Panc1 (cell line): ENCODE measurements at regions not wholly inside any gene's neighbourhood (a gene's known extent, or its start where the extent isn't known, plus 50 kb on each side); places are given as distances from the start of the nearest gene placed in this dataset.

Experiments used
- ATAC-seq: fragments of 200-7000 bp; cut with Tn5 transposase; 2 replicates; pipeline ENCODE4 v1.9.1; 2020; ENCODE audit warnings: mild to moderate bottlenecking, moderate library complexity
- BruUV-seq: library from RNA; stranded (reverse); fragments of 400-500 nt; replicated peaks from 2 replicates; lab custom pipeline; 2021; lab: Mats Ljungman, UMichigan
- CTCF ChIA-PET: fragments of 300-600 bp; sonication (Branson Sonifier 250); formaldehyde crosslinking; loops from one replicate; lab custom pipeline; 2022; ENCODE audit warnings: antibody characterized with exemption; lab: Charles Lee
- POLR2A ChIA-PET: fragments of 300-600 bp; sonication (Branson Sonifier 250); formaldehyde crosslinking; loops from one replicate; lab custom pipeline; 2022; ENCODE audit warnings: antibody characterized with exemption; lab: Charles Lee
- DNase-seq: peaks from one replicate; pipeline ENCODE4 v3.0.0-alpha.2; 2010; ENCODE audit warnings: low read depth, low spot score
- H3K27ac ChIP-seq: 2 replicates; pipeline ENCODE4 v1.5.1; 2011; ENCODE audit warnings: mild to moderate bottlenecking, low read length, inconsistent platforms
- H3K27me3 ChIP-seq: fragments of 200-500 bp; sonication (Bioruptor generic); 2 replicates; pipeline ENCODE4 v1.6.0; 2014; ENCODE audit warnings: low read length, inconsistent platforms; ENCODE audit not compliant: control insufficient read depth, insufficient read depth
- H3K36me3 ChIP-seq: fragments of 200-500 bp; sonication (Bioruptor generic); 2 replicates; pipeline ENCODE4 v1.5.1; 2014; ENCODE audit warnings: inconsistent platforms, mild to moderate bottlenecking, low read length, moderate library complexity; ENCODE audit not compliant: control insufficient read depth, insufficient read depth
- H3K4me1 ChIP-seq: 2 replicates; pipeline ENCODE4 v1.5.1; 2011; ENCODE audit warnings: inconsistent platforms, mild to moderate bottlenecking, low read length, moderate library complexity; ENCODE audit not compliant: control insufficient read depth, insufficient read depth
- H3K4me3 ChIP-seq, 2 experiments: 2 replicates each; pipeline ENCODE4 v1.5.1; 2011 to 2012; ENCODE audit warnings: low read depth in 2 of 2, low read length in 2 of 2, mild to moderate bottlenecking in 2 of 2, inconsistent platforms in 1 of 2, moderate library complexity in 1 of 2
- H3K9me3 ChIP-seq: fragments of 200-500 bp; sonication (Bioruptor generic); 2 replicates; pipeline ENCODE4 v1.5.1; 2014; ENCODE audit warnings: low read depth, mild to moderate bottlenecking, inconsistent platforms, low read length, moderate library complexity; ENCODE audit not compliant: control insufficient read depth, insufficient read depth
- CTCF ChIP-seq: fragments of 450-650 bp; IDR thresholded peaks from 2 replicates; pipeline ENCODE4 v1.5.1; 2017; ENCODE audit warnings: mild to moderate bottlenecking
- POLR2AphosphoS5 ChIP-seq: IDR thresholded peaks from 2 replicates; pipeline ENCODE4 v1.6.1; 2012; ENCODE audit warnings: mild to moderate bottlenecking, low read depth, low read length, moderate library complexity
- REST ChIP-seq, 2 experiments: IDR thresholded peaks; 2 replicates each; pipeline ENCODE4 v1.6.1; 2011 to 2012; ENCODE audit warnings: low read depth in 2 of 2, control low read depth in 1 of 2, low read length in 1 of 2, mild to moderate bottlenecking in 1 of 2, moderate library complexity in 1 of 2; ENCODE audit not compliant: insufficient read depth in 1 of 2
- SIN3A ChIP-seq: IDR thresholded peaks from 2 replicates; pipeline ENCODE4 v1.6.1; 2012; ENCODE audit warnings: low read depth, mild to moderate bottlenecking, low read length, moderate library complexity, borderline replicate concordance; ENCODE audit not compliant: insufficient read depth
- TCF7L2 ChIP-seq: IDR thresholded peaks from 2 replicates; pipeline ENCODE4 v1.6.1; 2011; ENCODE audit warnings: mild to moderate bottlenecking, low read depth, low read length, inconsistent platforms
- in situ Hi-C: cut with HindIII; loops from 2 replicates; pipeline ENCODE4 v1.10.0; 2016; ENCODE audit warnings: low sequenced_read_pairs, low pct_unique_long_range_greater_than_20kb
- intact Hi-C: fragments of 100-400 bp; cut with micrococcal nuclease; formaldehyde crosslinking; loops from one replicate; pipeline ENCODE4 v1.10.0; 2022; ENCODE audit not compliant: unreplicated experiment

GRCh38 chr4:138616775-138617174 lies 374.6 kb upstream of the SLC7A11 start:
- intact Hi-C loops, result no loop called here
- Histone ChIP-seq H3K9me3 (no peaks in the 10 kb centered on the region), H3K36me3 (no peaks in the 10 kb centered on the region), H3K27me3 (no peaks in the 10 kb centered on the region), H3K27ac (no peak overlapping the region), H3K4me1 (no peaks in the 10 kb centered on the region), H3K4me3 (no peak overlapping the region)
- in situ Hi-C loops, result no loop called here
- TF ChIP-seq TCF7L2 (no peak), REST (IDR thresholded peaks at IDR 0.05; ENCODE audit: insufficient read depth in 1 of 2, low read depth in 2 of 2, low read length in 1 of 2) (no peak), SIN3A (no peak), CTCF (no peak), POLR2AphosphoS5 (no peak)
- BruUV-seq, result no TSS peak
- DNase-seq, result no peak
- POLR2A ChIA-PET, result no interaction called here
- no peak for ATAC-seq
- CTCF ChIA-PET, result no interaction called here

- in situ Hi-C loops, result no loop called here
- no peak overlapping the region for H3K27ac ChIP-seq
- no peaks in the 10 kb centered on the region for H3K4me1 ChIP-seq
- no peaks in the 10 kb centered on the region for H3K36me3 ChIP-seq
- no peak for DNase-seq
- ATAC-seq, result no peak
- intact Hi-C loops, result no loop called here
- ChIA-PET POLR2A (no interaction called here), CTCF (no interaction called here)
- no peaks in the 10 kb centered on the region for H3K27me3 ChIP-seq
- TF ChIP-seq TCF7L2 (no peak), SIN3A (no peak), CTCF (no peak), POLR2AphosphoS5 (no peak), REST (IDR thresholded peaks at IDR 0.05; ENCODE audit: insufficient read depth in 1 of 2, low read depth in 2 of 2, low read length in 1 of 2) (no peak)
- no TSS peak for BruUV-seq
- no peak overlapping the region for H3K4me3 ChIP-seq
- no peaks in the 10 kb centered on the region for H3K9me3 ChIP-seq
Measured at GRCh38 chr4:138614398-138615142, 372.4 kb upstream of the SLC7A11 start.
